ENCODE measurements at regions not wholly inside any gene's neighbourhood (a gene's known extent, or its start where the extent isn't known, plus 50 kb on each side); places are given as distances from the start of the nearest gene placed in this dataset.

DNA sequence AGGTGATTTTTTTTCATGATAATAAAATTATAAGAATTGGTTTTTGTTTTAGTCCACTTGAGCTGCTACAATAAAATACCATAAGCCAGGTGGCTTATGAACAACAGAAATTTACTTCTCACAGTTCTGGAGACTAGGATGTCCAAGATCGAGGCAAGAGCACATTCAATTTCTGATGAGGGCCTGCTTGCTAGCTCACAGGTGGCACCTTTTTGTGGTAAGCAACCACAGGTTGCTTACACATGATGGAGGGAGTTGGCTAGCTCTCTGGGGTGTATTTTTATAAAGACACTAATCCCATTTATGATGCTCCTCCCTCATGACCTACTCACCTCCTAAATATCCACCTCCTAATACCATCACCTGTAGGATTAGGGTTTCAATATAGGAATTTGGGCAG, 1248.5 kb upstream of the TENM3 start:
- DNase-seq (ENCODE audit: low spot score) = no peak
- WGBS, 2 donors (ENCODE audit: extremely low coverage in 2 of 2, insufficient read length in 2 of 2, insufficient replicate concordance in 1 of 2) = no CpG with 5 or more reads among the region's 1 CpG

DNA sequence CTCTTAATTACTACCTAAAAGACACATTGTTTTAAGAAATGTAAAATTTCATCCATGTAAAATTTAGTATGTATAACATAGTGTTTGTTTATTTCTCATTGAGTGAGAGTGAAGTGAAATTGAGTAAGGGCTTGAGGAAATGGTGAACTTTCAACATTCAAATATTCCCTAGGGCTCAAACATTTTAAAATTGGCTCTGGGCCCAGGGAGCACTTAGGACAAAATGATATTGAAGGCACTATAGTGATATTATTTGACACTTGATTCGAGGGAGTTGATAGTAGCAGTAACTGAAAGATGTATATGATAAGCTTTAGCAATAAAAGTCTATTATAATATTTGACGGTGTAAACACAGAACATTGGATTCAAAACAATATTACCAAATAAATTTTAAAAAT, 1244.0 kb upstream of the TENM3 start:
- no peaks in the 10 kb centered on the region for H3K9me3 ChIP-seq (replicated peaks in 1 of 2; ENCODE audit: control insufficient read depth in 2 of 2, insufficient read depth in 1 of 2, low read depth in 1 of 2, low read length in 2 of 2)
- no peaks in the 10 kb centered on the region for H3K27me3 ChIP-seq (ENCODE audit: control insufficient read depth in 3 of 3, insufficient read depth in 3 of 3, low read depth in 1 of 3, low read length in 3 of 3)
- no peaks in the 10 kb centered on the region for H3K79me1 ChIP-seq (ENCODE audit: low read depth, low read length)
- H3K9ac ChIP-seq (ENCODE audit: low read depth, low read length, poor library complexity) = no peak overlapping the region
- H3K4me3 ChIP-seq (ENCODE audit: low read length in 2 of 2) = no peak overlapping the region
- H2BK15ac ChIP-seq (ENCODE audit: low read length) = no peak overlapping the region
- no peak overlapping the region for H2BK5ac ChIP-seq (ENCODE audit: low read length)
- no peak overlapping the region for H4K91ac ChIP-seq (ENCODE audit: low read depth, low read length, poor library complexity)
- no peak overlapping the region for H3K23ac ChIP-seq (ENCODE audit: low read depth, low read length, poor library complexity)
- no peak overlapping the region for H3K4ac ChIP-seq (ENCODE audit: low read length)
- H3K14ac ChIP-seq (ENCODE audit: low read length) = no peak overlapping the region
- no peak for DNase-seq (ENCODE audit: low spot score)
- no CpG with 5 or more reads among the region's 2 CpGs for WGBS, 2 donors (ENCODE audit: extremely low coverage in 2 of 2, insufficient read length in 2 of 2, insufficient replicate concordance in 1 of 2)
- H2BK120ac ChIP-seq (ENCODE audit: low read depth, low read length) = no peak overlapping the region
- no peak overlapping the region for H2AFZ ChIP-seq (ENCODE audit: low read length)
- no peaks in the 10 kb centered on the region for H3K4me1 ChIP-seq (ENCODE audit: control insufficient read depth in 2 of 2, insufficient read depth in 1 of 2, low read depth in 1 of 2, low read length in 2 of 2)
- no peak overlapping the region for H4K8ac ChIP-seq (ENCODE audit: low read depth, low read length)
- no peaks in the 10 kb centered on the region for H3K36me3 ChIP-seq (replicated peaks in 1 of 2; ENCODE audit: control insufficient read depth in 2 of 2, insufficient read depth in 2 of 2, low read length in 2 of 2)
- no peak overlapping the region for H3K4me2 ChIP-seq (ENCODE audit: insufficient read depth, low read length, poor library complexity, severe bottlenecking)
- no peak overlapping the region for H2BK12ac ChIP-seq (ENCODE audit: low read length)
- H3K18ac ChIP-seq (ENCODE audit: low read length) = no peak overlapping the region
- no peak overlapping the region for H2AK5ac ChIP-seq (ENCODE audit: low read depth, low read length)
- H3K27ac ChIP-seq (replicated peaks; ENCODE audit: low read length) = no peak overlapping the region

More for the DNA sequence above, 1248.5 kb upstream of the TENM3 start:
- no peak overlapping the region for H4K91ac ChIP-seq (ENCODE audit: low read depth, low read length, poor library complexity)
- H2BK15ac ChIP-seq (ENCODE audit: low read length) = no peak overlapping the region
- no peak overlapping the region for H2BK5ac ChIP-seq (ENCODE audit: low read length)
- H3K4me1 ChIP-seq (ENCODE audit: control insufficient read depth in 2 of 2, insufficient read depth in 1 of 2, low read depth in 1 of 2, low read length in 2 of 2) = no peaks in the 10 kb centered on the region
- no peak overlapping the region for H2BK12ac ChIP-seq (ENCODE audit: low read length)
- H3K27ac ChIP-seq (replicated peaks; ENCODE audit: low read length) = no peak overlapping the region
- H3K9ac ChIP-seq (ENCODE audit: low read depth, low read length, poor library complexity) = no peak overlapping the region
- H3K18ac ChIP-seq (ENCODE audit: low read length) = no peak overlapping the region
- H3K4ac ChIP-seq (ENCODE audit: low read length) = no peak overlapping the region
- H3K79me1 ChIP-seq (ENCODE audit: low read depth, low read length) = no peaks in the 10 kb centered on the region
- H3K14ac ChIP-seq (ENCODE audit: low read length) = no peak overlapping the region
- H3K4me2 ChIP-seq (ENCODE audit: insufficient read depth, low read length, poor library complexity, severe bottlenecking) = no peak overlapping the region
- no peak overlapping the region for H3K23ac ChIP-seq (ENCODE audit: low read depth, low read length, poor library complexity)
- no peak overlapping the region for H2BK120ac ChIP-seq (ENCODE audit: low read depth, low read length)
- no peak overlapping the region for H2AFZ ChIP-seq (ENCODE audit: low read length)
- H3K4me3 ChIP-seq (ENCODE audit: low read length in 2 of 2) = no peak overlapping the region
- H3K36me3 ChIP-seq (replicated peaks in 1 of 2; ENCODE audit: control insufficient read depth in 2 of 2, insufficient read depth in 2 of 2, low read length in 2 of 2) = no peaks in the 10 kb centered on the region
- H3K9me3 ChIP-seq (replicated peaks in 1 of 2; ENCODE audit: control insufficient read depth in 2 of 2, insufficient read depth in 1 of 2, low read depth in 1 of 2, low read length in 2 of 2) = no peaks in the 10 kb centered on the region
- no peak overlapping the region for H4K8ac ChIP-seq (ENCODE audit: low read depth, low read length)
- no peaks in the 10 kb centered on the region for H3K27me3 ChIP-seq (ENCODE audit: control insufficient read depth in 3 of 3, insufficient read depth in 3 of 3, low read depth in 1 of 3, low read length in 3 of 3)
- H2AK5ac ChIP-seq (ENCODE audit: low read depth, low read length) = no peak overlapping the region

DNA sequence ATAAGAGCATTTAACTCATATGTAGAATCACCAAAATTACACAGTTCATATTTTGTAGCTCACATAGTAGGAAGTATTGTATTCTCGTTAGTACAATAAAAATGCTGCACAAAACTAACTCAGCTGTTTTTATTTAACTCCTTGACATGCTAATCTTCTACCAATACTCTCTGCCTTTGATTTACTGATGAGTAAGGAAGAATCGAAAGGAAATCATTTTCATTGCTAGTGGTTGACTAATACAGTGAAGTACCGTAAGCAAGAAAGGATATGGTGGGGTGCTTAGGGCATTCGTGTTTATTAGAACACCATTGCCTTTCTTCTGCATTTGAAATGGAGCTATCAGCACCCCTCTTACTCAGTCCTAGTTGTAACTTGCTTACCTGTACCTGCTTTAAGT, 1239.1 kb upstream of the TENM3 start:
- H2AK5ac ChIP-seq (ENCODE audit: low read depth, low read length) = no peak overlapping the region
- no peak overlapping the region for H3K27ac ChIP-seq (replicated peaks; ENCODE audit: low read length)
- no peak overlapping the region for H2BK12ac ChIP-seq (ENCODE audit: low read length)
- no peak overlapping the region for H2BK120ac ChIP-seq (ENCODE audit: low read depth, low read length)
- no peak overlapping the region for H2BK5ac ChIP-seq (ENCODE audit: low read length)
- no peak overlapping the region for H3K9ac ChIP-seq (ENCODE audit: low read depth, low read length, poor library complexity)
- no peak overlapping the region for H4K8ac ChIP-seq (ENCODE audit: low read depth, low read length)
- H3K36me3 ChIP-seq (replicated peaks in 1 of 2; ENCODE audit: control insufficient read depth in 2 of 2, insufficient read depth in 2 of 2, low read length in 2 of 2) = no peaks in the 10 kb centered on the region
- no peak overlapping the region for H3K4me3 ChIP-seq (ENCODE audit: low read length in 2 of 2)
- H2AFZ ChIP-seq (ENCODE audit: low read length) = no peak overlapping the region
- H3K4me1 ChIP-seq (ENCODE audit: control insufficient read depth in 2 of 2, insufficient read depth in 1 of 2, low read depth in 1 of 2, low read length in 2 of 2) = peaks cover 2 to 10% of the 10 kb centered on the region in 2 donors
- no peak overlapping the region for H3K18ac ChIP-seq (ENCODE audit: low read length)
- no peak overlapping the region for H3K4ac ChIP-seq (ENCODE audit: low read length)
- H2BK15ac ChIP-seq (ENCODE audit: low read length) = no peak overlapping the region
- no peak for DNase-seq (ENCODE audit: low spot score)
- no peak overlapping the region for H3K23ac ChIP-seq (ENCODE audit: low read depth, low read length, poor library complexity)
- no peak overlapping the region for H3K4me2 ChIP-seq (ENCODE audit: insufficient read depth, low read length, poor library complexity, severe bottlenecking)
- H3K9me3 ChIP-seq (replicated peaks in 1 of 2; ENCODE audit: control insufficient read depth in 2 of 2, insufficient read depth in 1 of 2, low read depth in 1 of 2, low read length in 2 of 2) = no peaks in the 10 kb centered on the region
- no peak overlapping the region for H4K91ac ChIP-seq (ENCODE audit: low read depth, low read length, poor library complexity)
- no peak overlapping the region for H3K14ac ChIP-seq (ENCODE audit: low read length)
- WGBS, 2 donors (ENCODE audit: extremely low coverage in 2 of 2, insufficient read length in 2 of 2, insufficient replicate concordance in 1 of 2) = no CpG with 5 or more reads among the region's 4 CpGs
- H3K27me3 ChIP-seq (ENCODE audit: control insufficient read depth in 3 of 3, insufficient read depth in 3 of 3, low read depth in 1 of 3, low read length in 3 of 3) = no peaks in the 10 kb centered on the region
- H3K79me1 ChIP-seq (ENCODE audit: low read depth, low read length) = no peaks in the 10 kb centered on the region

DNA sequence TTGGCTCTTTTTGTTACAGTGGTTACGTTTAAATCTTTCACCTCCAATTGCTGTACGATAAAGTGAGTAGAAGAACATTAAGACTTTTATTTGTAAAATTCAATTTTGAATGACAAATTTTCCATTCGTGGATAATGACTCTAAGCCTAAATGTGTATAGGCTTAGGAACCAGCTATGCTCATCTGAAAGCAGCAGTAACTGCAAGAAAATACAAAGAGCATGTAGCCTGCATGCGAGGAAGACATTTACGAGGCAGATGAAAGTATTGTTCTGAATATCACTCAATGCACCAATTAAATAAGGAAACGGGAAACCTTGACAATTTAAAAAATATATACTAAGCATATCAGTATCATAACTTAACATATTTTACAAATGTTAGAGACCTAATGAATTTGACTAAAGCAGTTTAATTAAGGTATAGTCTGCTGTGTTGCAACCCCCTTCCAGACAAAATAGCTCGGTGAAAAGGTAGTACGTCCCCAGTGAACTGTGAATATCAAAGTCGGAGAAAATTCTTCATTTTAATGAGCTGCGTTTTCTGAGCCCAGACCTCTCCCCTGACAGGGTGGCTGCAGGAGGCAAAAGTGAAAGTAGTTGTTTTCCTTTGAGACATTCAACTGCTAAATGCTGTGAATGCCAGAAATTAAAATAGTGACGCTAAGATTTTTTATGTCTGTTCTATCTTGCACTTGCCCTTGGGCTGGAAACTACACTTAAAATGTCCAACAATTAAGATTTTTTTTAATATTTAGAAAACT, 1236.5 kb upstream of the TENM3 start:
- peak overlapping the region; percentile 64 for H2AFZ ChIP-seq (ENCODE audit: low read length)
- H4K8ac ChIP-seq (ENCODE audit: low read depth, low read length) = no peak overlapping the region
- H3K36me3 ChIP-seq (replicated peaks in 1 of 2; ENCODE audit: control insufficient read depth in 2 of 2, insufficient read depth in 2 of 2, low read length in 2 of 2) = no peaks in the 10 kb centered on the region
- no peak overlapping the region for H3K9ac ChIP-seq (ENCODE audit: low read depth, low read length, poor library complexity)
- no peaks in the 10 kb centered on the region for H3K79me1 ChIP-seq (ENCODE audit: low read depth, low read length)
- DNase-seq (ENCODE audit: low spot score) = no peak
- H3K14ac ChIP-seq (ENCODE audit: low read length) = no peak overlapping the region
- no peak overlapping the region for H3K23ac ChIP-seq (ENCODE audit: low read depth, low read length, poor library complexity)
- no peaks in the 10 kb centered on the region for H3K27me3 ChIP-seq (ENCODE audit: control insufficient read depth in 3 of 3, insufficient read depth in 3 of 3, low read depth in 1 of 3, low read length in 3 of 3)
- H3K4me1 ChIP-seq (ENCODE audit: control insufficient read depth in 2 of 2, insufficient read depth in 1 of 2, low read depth in 1 of 2, low read length in 2 of 2) = peaks cover 2 to 10% of the 10 kb centered on the region in 2 donors
- H2BK15ac ChIP-seq (ENCODE audit: low read length) = no peak overlapping the region
- no peak overlapping the region for H3K4ac ChIP-seq (ENCODE audit: low read length)
- H2AK5ac ChIP-seq (ENCODE audit: low read depth, low read length) = no peak overlapping the region
- peaks cover 0 to 1% of the 10 kb centered on the region in 2 donors for H3K9me3 ChIP-seq (replicated peaks in 1 of 2; ENCODE audit: control insufficient read depth in 2 of 2, insufficient read depth in 1 of 2, low read depth in 1 of 2, low read length in 2 of 2)
- no CpG with 5 or more reads among the region's 11 CpGs for WGBS, 2 donors (ENCODE audit: extremely low coverage in 2 of 2, insufficient read length in 2 of 2, insufficient replicate concordance in 1 of 2)
- no peak overlapping the region for H3K27ac ChIP-seq (replicated peaks; ENCODE audit: low read length)
- H2BK5ac ChIP-seq (ENCODE audit: low read length) = no peak overlapping the region
- no peak overlapping the region for H3K18ac ChIP-seq (ENCODE audit: low read length)
- H3K4me3 ChIP-seq (ENCODE audit: low read length in 2 of 2) = no peak overlapping the region
- no peak overlapping the region for H2BK12ac ChIP-seq (ENCODE audit: low read length)
- H3K4me2 ChIP-seq (ENCODE audit: insufficient read depth, low read length, poor library complexity, severe bottlenecking) = no peak overlapping the region
- H2BK120ac ChIP-seq (ENCODE audit: low read depth, low read length) = no peak overlapping the region
- no peak overlapping the region for H4K91ac ChIP-seq (ENCODE audit: low read depth, low read length, poor library complexity)

All from neuronal stem cell (in vitro differentiated cells).